Mesenchymal stem cell (in vitro differentiated cells and primary cell): ENCODE measurements at regions not wholly inside any gene's neighbourhood (a gene's known extent, or its start where the extent isn't known, plus 50 kb on each side); places are given as distances from the start of the nearest gene placed in this dataset.

Source experiments
- DNase-seq: peaks from one replicate; pipeline ENCODE4 v3.0.0-alpha.2; 2013
- H2AFZ ChIP-seq: one replicate; pipeline ENCODE4 v1.6.1; 2013; ENCODE audit warnings: low read depth, mild to moderate bottlenecking, control low read depth, inconsistent platforms, low read length, moderate library complexity
- H2AK5ac ChIP-seq: 2 replicates; pipeline ENCODE4 v1.6.1; 2013; ENCODE audit warnings: low read length, moderate library complexity, mild to moderate bottlenecking, inconsistent platforms; ENCODE audit not compliant: severe bottlenecking
- H2BK120ac ChIP-seq: one replicate; pipeline ENCODE4 v1.6.1; 2013; ENCODE audit warnings: low read depth, mild to moderate bottlenecking, inconsistent platforms, low read length, moderate library complexity
- H2BK12ac ChIP-seq, 2 experiments: one replicate each; pipeline ENCODE4 v1.6.1; 2013; ENCODE audit warnings: inconsistent platforms in 2 of 2, low read length in 2 of 2, mild to moderate bottlenecking in 2 of 2, moderate library complexity in 2 of 2, control low read depth in 1 of 2
- H2BK15ac ChIP-seq: one replicate; pipeline ENCODE4 v1.6.1; 2013; ENCODE audit warnings: mild to moderate bottlenecking, low read depth, inconsistent platforms; ENCODE audit not compliant: poor library complexity, severe bottlenecking
- H2BK5ac ChIP-seq: 2 replicates; pipeline ENCODE4 v1.6.1; 2013; ENCODE audit warnings: low read depth, mild to moderate bottlenecking, low read length, control low read depth, inconsistent platforms; ENCODE audit not compliant: poor library complexity, severe bottlenecking
- H3K14ac ChIP-seq, 2 experiments: one replicate each; pipeline ENCODE4 v1.6.1; 2013; ENCODE audit warnings: inconsistent platforms in 2 of 2, low read length in 2 of 2, control low read depth in 1 of 2, mild to moderate bottlenecking in 1 of 2, moderate library complexity in 1 of 2
- H3K18ac ChIP-seq, 2 experiments: one replicate each; pipeline ENCODE4 v1.6.1; 2013; ENCODE audit warnings: inconsistent platforms in 2 of 2, low read length in 2 of 2, control low read depth in 1 of 2, low read depth in 1 of 2, mild to moderate bottlenecking in 1 of 2
- H3K23ac ChIP-seq, 2 experiments: one replicate each; pipeline ENCODE4 v1.6.1; 2013; ENCODE audit warnings: inconsistent platforms in 2 of 2, low read length in 2 of 2, mild to moderate bottlenecking in 2 of 2, moderate library complexity in 2 of 2, control low read depth in 1 of 2
- H3K27ac ChIP-seq: 2 replicates; pipeline ENCODE4 v1.5.1; 2013; ENCODE audit warnings: mild to moderate bottlenecking, moderate library complexity, low read length, control low read depth, inconsistent platforms; ENCODE audit not compliant: poor library complexity, severe bottlenecking
- H3K27me3 ChIP-seq, 2 experiments: 2 replicates each; pipeline versions ENCODE4 v1.6.1 to v1.7.0; 2013; ENCODE audit warnings: low read length in 2 of 2, mild to moderate bottlenecking in 2 of 2, moderate library complexity in 2 of 2, control low read depth in 1 of 2, inconsistent platforms in 1 of 2; ENCODE audit not compliant: control insufficient read depth in 1 of 2, insufficient read depth in 1 of 2
- H3K36me3 ChIP-seq, 2 experiments: 2 replicates each; pipeline versions ENCODE4 v1.6.1 to v1.7.0; 2013; ENCODE audit warnings: low read length in 2 of 2, control low read depth in 1 of 2, inconsistent platforms in 1 of 2, low read depth in 1 of 2, mild to moderate bottlenecking in 1 of 2; ENCODE audit not compliant: insufficient read depth in 2 of 2, control insufficient read depth in 1 of 2
- H3K4ac ChIP-seq, 2 experiments: one replicate each; pipeline ENCODE4 v1.6.1; 2013; ENCODE audit warnings: inconsistent platforms in 2 of 2, low read length in 2 of 2, mild to moderate bottlenecking in 2 of 2, moderate library complexity in 2 of 2, control low read depth in 1 of 2, low read depth in 1 of 2
- H3K4me1 ChIP-seq: 2 replicates; pipeline ENCODE4 v1.6.1; 2013; ENCODE audit warnings: low read depth, low read length, control low read depth; ENCODE audit not compliant: control insufficient read depth, insufficient read depth
- H3K4me2 ChIP-seq: 2 replicates; pipeline ENCODE4 v1.6.1; 2013; ENCODE audit warnings: low read length, mild to moderate bottlenecking, inconsistent platforms; ENCODE audit not compliant: poor library complexity, severe bottlenecking
- H3K4me3 ChIP-seq, 2 experiments: 2 replicates each; pipeline versions ENCODE4 v1.5.1 to v1.7.0; 2013; ENCODE audit warnings: low read length in 2 of 2, mild to moderate bottlenecking in 2 of 2, control low read depth in 1 of 2, low read depth in 1 of 2; ENCODE audit not compliant: insufficient read depth in 1 of 2
- H3K79me1 ChIP-seq: replicated peaks from 2 replicates; pipeline ENCODE4 v1.6.1; 2013; ENCODE audit warnings: mild to moderate bottlenecking, control low read depth, low read length, inconsistent platforms; ENCODE audit not compliant: poor library complexity, severe bottlenecking
- H3K9ac ChIP-seq: 2 replicates; pipeline ENCODE4 v1.7.0; 2013; ENCODE audit warnings: mild to moderate bottlenecking, low read length, moderate library complexity
- H3K9me3 ChIP-seq: 2 replicates; pipeline ENCODE4 v1.7.0; 2013; ENCODE audit warnings: mild to moderate bottlenecking, low read length; ENCODE audit not compliant: control insufficient read depth
- H4K8ac ChIP-seq: one replicate; pipeline ENCODE4 v1.6.1; 2013; ENCODE audit warnings: inconsistent platforms, mild to moderate bottlenecking, low read length, moderate library complexity
- H4K91ac ChIP-seq: one replicate; pipeline ENCODE4 v1.6.1; 2013; ENCODE audit warnings: mild to moderate bottlenecking, low read length, inconsistent platforms
- WGBS: methylation state at CpG from one replicate; pipeline ENCODE4 v1.1.7; 2013; ENCODE audit warnings: mixed read lengths; 5-methylcytosine and 5-hydroxymethylcytosine counted together

- 91% methylated on average over 3 of the region's 3 CpGs for WGBS
- H2BK5ac ChIP-seq, result no peak overlapping the region
- no peak overlapping the region for H2BK15ac ChIP-seq
- H4K8ac ChIP-seq, result no peak overlapping the region
- H3K27me3 ChIP-seq, result peaks cover 30 to 54% of the 10 kb centered on the region in 2 experiments
- H3K4me1 ChIP-seq, result no peaks in the 10 kb centered on the region
- no peak overlapping the region for H3K9ac ChIP-seq
- no peak overlapping the region for H3K4ac ChIP-seq
- no peak overlapping the region for H3K23ac ChIP-seq
- no peak overlapping the region for H3K4me3 ChIP-seq
- no peak overlapping the region for H3K14ac ChIP-seq
- H2AK5ac ChIP-seq, result no peak overlapping the region
- H4K91ac ChIP-seq, result no peak overlapping the region
- H2AFZ ChIP-seq, result no peak overlapping the region
- no peaks in the 10 kb centered on the region for H3K9me3 ChIP-seq
- no peak for DNase-seq
- no peak overlapping the region for H3K4me2 ChIP-seq
- H3K27ac ChIP-seq, result no peak overlapping the region
- no peak overlapping the region for H3K18ac ChIP-seq
- no peak overlapping the region for H2BK12ac ChIP-seq
- H3K79me1 ChIP-seq, result no peaks in the 10 kb centered on the region
- H2BK120ac ChIP-seq, result no peak overlapping the region
- no peaks in the 10 kb centered on the region for H3K36me3 ChIP-seq
Observed at GRCh38 chr5:135091286-135091685, 57.3 kb upstream of the PITX1 start.

DNA sequence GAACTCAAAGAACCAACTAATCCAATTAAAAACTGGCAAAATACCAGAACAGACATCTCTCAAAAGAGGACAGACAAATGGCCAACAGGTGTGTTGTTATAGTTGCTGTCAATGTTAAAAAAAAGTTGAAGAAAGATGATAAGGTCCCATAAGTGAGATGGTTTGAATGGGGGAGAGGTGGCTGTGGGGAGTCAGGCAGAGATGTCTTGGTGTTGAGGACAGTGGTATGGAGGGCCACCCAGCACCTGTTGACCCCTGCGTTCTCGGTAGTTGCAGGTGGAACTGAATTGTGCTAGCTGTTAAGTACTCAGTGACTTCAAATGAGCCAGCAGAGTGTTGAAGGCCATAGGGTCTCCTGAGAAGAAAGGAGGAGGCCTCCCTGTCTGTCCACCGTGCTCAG is 55.9 kb upstream of the PITX1 start:
- H2AK5ac ChIP-seq, result no peak overlapping the region
- no peaks in the 10 kb centered on the region for H3K4me1 ChIP-seq
- H3K27me3 ChIP-seq, result peaks cover 37 to 40% of the 10 kb centered on the region in 2 experiments
- no peak for DNase-seq
- no peak overlapping the region for H3K4ac ChIP-seq
- H2BK5ac ChIP-seq, result no peak overlapping the region
- H3K18ac ChIP-seq, result no peak overlapping the region
- H3K27ac ChIP-seq, result no peak overlapping the region
- no peak overlapping the region for H3K14ac ChIP-seq
- no peaks in the 10 kb centered on the region for H3K79me1 ChIP-seq
- no peaks in the 10 kb centered on the region for H3K9me3 ChIP-seq
- no peak overlapping the region for H4K8ac ChIP-seq
- H3K9ac ChIP-seq, result no peak overlapping the region
- H4K91ac ChIP-seq, result no peak overlapping the region
- no peak overlapping the region for H2AFZ ChIP-seq
- WGBS, result 100% methylated on average over 1 of the region's 3 CpGs
- H3K4me2 ChIP-seq, result no peak overlapping the region
- H3K4me3 ChIP-seq, result no peak overlapping the region
- no peak overlapping the region for H2BK15ac ChIP-seq
- H2BK120ac ChIP-seq, result no peak overlapping the region
- peaks cover 0 to 2% of the 10 kb centered on the region in 2 experiments for H3K36me3 ChIP-seq
- no peak overlapping the region for H3K23ac ChIP-seq
- H2BK12ac ChIP-seq, result no peak overlapping the region

GRCh38 chr5:135088911-135089310 is 54.9 kb upstream of the PITX1 start:
- H2AFZ ChIP-seq, result no peak overlapping the region
- no peak overlapping the region for H3K23ac ChIP-seq
- no peak overlapping the region for H3K4me2 ChIP-seq
- no peaks in the 10 kb centered on the region for H3K4me1 ChIP-seq
- no peaks in the 10 kb centered on the region for H3K9me3 ChIP-seq
- no peak overlapping the region for H2AK5ac ChIP-seq
- H2BK120ac ChIP-seq, result no peak overlapping the region
- no peak for DNase-seq
- H3K4me3 ChIP-seq, result no peak overlapping the region
- peaks cover 0 to 2% of the 10 kb centered on the region in 2 experiments for H3K36me3 ChIP-seq
- no peak overlapping the region for H4K8ac ChIP-seq
- no peak overlapping the region for H4K91ac ChIP-seq
- no peak overlapping the region for H3K18ac ChIP-seq
- no CpG with 5 or more reads among the region's 2 CpGs for WGBS
- H2BK5ac ChIP-seq, result no peak overlapping the region
- H3K4ac ChIP-seq, result no peak overlapping the region
- peaks cover 39 to 41% of the 10 kb centered on the region in 2 experiments for H3K27me3 ChIP-seq
- no peak overlapping the region for H3K9ac ChIP-seq
- no peak overlapping the region for H2BK12ac ChIP-seq
- H3K79me1 ChIP-seq, result no peaks in the 10 kb centered on the region
- H3K27ac ChIP-seq, result no peak overlapping the region
- H3K14ac ChIP-seq, result no peak overlapping the region
- no peak overlapping the region for H2BK15ac ChIP-seq

- Histone ChIP-seq H2BK120ac (no peak overlapping the region), H3K4me3 (no peak overlapping the region), H3K23ac (no peak overlapping the region), H3K9ac (no peak overlapping the region), H3K9me3 (no peaks in the 10 kb centered on the region), H4K91ac (no peak overlapping the region), H3K18ac (no peak overlapping the region), H2BK12ac (no peak overlapping the region), H3K27me3 (peaks cover 44% of the 10 kb centered on the region in 2 experiments), H3K4ac (no peak overlapping the region), H3K4me2 (no peak overlapping the region), H3K79me1 (no peaks in the 10 kb centered on the region), H2BK15ac (no peak overlapping the region), H2AK5ac (no peak overlapping the region), H3K27ac (no peak overlapping the region), H2BK5ac (no peak overlapping the region), H3K4me1 (no peaks in the 10 kb centered on the region), H4K8ac (no peak overlapping the region), H2AFZ (no peak overlapping the region), H3K14ac (no peak overlapping the region), H3K36me3 (peaks cover 0 to 2% of the 10 kb centered on the region in 2 experiments)
- no peak for DNase-seq
- WGBS, result 76% methylated on average over 1 of the region's 1 CpG
Observed at GRCh38 chr5:135087950-135088349, 53.9 kb upstream of the PITX1 start.
